ENCODE measurements at regions not wholly inside any gene's neighbourhood (a gene's known extent, or its start where the extent isn't known, plus 50 kb on each side); places are given as distances from the start of the nearest gene placed in this dataset.

DNA sequence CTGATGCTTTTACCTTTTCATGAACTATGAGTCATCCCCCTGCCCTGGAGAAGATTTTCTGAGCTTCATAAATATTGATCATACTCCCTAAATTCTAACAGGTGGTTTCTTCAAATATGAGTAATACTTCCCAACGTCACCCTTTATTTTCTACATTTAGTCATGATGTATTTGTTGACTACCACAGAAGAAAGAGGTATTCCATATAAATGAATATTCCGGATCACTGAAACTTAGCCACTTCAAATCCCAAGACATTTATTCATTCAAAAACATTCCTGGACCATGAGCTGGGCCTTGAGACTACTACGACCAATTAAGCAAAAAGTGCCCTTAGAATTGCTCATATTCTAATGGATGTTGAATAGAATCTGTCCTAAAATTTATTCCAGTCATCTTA lies 395.8 kb upstream of the NPVF start:
- TF ChIP-seq EZH2phosphoT487 (IDR thresholded peaks at IDR 0.05; ENCODE audit: borderline replicate concordance) = no peak
- TF ChIP-seq, protein P1, sequence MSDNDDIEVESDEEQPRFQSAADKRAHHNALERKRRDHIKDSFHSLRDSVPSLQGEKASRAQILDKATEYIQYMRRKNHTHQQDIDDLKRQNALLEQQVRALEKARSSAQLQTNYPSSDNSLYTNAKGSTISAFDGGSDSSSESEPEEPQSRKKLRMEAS (IDR thresholded peaks at IDR 0.05) = no peak
- TF ChIP-seq, protein P2, sequence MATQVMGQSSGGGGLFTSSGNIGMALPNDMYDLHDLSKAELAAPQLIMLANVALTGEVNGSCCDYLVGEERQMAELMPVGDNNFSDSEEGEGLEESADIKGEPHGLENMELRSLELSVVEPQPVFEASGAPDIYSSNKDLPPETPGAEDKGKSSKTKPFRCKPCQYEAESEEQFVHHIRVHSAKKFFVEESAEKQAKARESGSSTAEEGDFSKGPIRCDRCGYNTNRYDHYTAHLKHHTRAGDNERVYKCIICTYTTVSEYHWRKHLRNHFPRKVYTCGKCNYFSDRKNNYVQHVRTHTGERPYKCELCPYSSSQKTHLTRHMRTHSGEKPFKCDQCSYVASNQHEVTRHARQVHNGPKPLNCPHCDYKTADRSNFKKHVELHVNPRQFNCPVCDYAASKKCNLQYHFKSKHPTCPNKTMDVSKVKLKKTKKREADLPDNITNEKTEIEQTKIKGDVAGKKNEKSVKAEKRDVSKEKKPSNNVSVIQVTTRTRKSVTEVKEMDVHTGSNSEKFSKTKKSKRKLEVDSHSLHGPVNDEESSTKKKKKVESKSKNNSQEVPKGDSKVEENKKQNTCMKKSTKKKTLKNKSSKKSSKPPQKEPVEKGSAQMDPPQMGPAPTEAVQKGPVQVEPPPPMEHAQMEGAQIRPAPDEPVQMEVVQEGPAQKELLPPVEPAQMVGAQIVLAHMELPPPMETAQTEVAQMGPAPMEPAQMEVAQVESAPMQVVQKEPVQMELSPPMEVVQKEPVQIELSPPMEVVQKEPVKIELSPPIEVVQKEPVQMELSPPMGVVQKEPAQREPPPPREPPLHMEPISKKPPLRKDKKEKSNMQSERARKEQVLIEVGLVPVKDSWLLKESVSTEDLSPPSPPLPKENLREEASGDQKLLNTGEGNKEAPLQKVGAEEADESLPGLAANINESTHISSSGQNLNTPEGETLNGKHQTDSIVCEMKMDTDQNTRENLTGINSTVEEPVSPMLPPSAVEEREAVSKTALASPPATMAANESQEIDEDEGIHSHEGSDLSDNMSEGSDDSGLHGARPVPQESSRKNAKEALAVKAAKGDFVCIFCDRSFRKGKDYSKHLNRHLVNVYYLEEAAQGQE (IDR thresholded peaks at IDR 0.05; ENCODE audit: low read depth) = no peak
- no peak for TF ChIP-seq POLR2AphosphoS5 (IDR thresholded peaks at IDR 0.05; ENCODE audit: low read depth, low read length)
- TF ChIP-seq, protein P3, sequence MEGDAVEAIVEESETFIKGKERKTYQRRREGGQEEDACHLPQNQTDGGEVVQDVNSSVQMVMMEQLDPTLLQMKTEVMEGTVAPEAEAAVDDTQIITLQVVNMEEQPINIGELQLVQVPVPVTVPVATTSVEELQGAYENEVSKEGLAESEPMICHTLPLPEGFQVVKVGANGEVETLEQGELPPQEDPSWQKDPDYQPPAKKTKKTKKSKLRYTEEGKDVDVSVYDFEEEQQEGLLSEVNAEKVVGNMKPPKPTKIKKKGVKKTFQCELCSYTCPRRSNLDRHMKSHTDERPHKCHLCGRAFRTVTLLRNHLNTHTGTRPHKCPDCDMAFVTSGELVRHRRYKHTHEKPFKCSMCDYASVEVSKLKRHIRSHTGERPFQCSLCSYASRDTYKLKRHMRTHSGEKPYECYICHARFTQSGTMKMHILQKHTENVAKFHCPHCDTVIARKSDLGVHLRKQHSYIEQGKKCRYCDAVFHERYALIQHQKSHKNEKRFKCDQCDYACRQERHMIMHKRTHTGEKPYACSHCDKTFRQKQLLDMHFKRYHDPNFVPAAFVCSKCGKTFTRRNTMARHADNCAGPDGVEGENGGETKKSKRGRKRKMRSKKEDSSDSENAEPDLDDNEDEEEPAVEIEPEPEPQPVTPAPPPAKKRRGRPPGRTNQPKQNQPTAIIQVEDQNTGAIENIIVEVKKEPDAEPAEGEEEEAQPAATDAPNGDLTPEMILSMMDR (IDR thresholded peaks at IDR 0.05 in 2 of 3, conservative IDR thresholded peaks at IDR 0.05 in 1 of 3; ENCODE audit: borderline replicate concordance in 1 of 3, insufficient read depth in 1 of 3, low read depth in 2 of 3, low read length in 2 of 3) = no peak
- TF ChIP-seq ZFX (IDR thresholded peaks at IDR 0.05) = no peak
- TF ChIP-seq JUND (IDR thresholded peaks at IDR 0.05) = no peak

Data from HCT116 (cell line).